Prostate gland (tissue), 2 donors: ENCODE measurements at regions not wholly inside any gene's neighbourhood (a gene's known extent, or its start where the extent isn't known, plus 50 kb on each side); places are given as distances from the start of the nearest gene placed in this dataset.

ENCODE experiments used
- CTCF ChIP-seq, 4 experiments: fragments of 200-600 bp in 2 of 4; fragments of 450-650 bp in 2 of 4; sonication (generic) in 2 of 4; IDR thresholded peaks; 1 replicate in 3 of 4; 2 replicates in 1 of 4; pipeline ENCODE4 v1.5.1; 2016 to 2019; ENCODE audit warnings: antibody characterized with exemption in 4 of 4, mild to moderate bottlenecking in 2 of 4, moderate library complexity in 2 of 4
- POLR2A ChIP-seq: fragments of 450-650 bp; IDR thresholded peaks from one replicate; pipeline ENCODE4 v1.6.1; 2016; ENCODE audit warnings: antibody characterized with exemption, mild to moderate bottlenecking
- POLR2AphosphoS5 ChIP-seq: sonication (generic); formaldehyde crosslinking; IDR thresholded peaks from one replicate; pipeline ENCODE4 v1.6.1; 2017; ENCODE audit warnings: antibody characterized with exemption

GRCh38 chr4:106579236-106579635, 210.7 kb upstream of the GIMD1 start:
- TF ChIP-seq CTCF (IDR thresholded peaks at IDR 0.05) (no peak), POLR2AphosphoS5 (no peak), POLR2A (no peak)
